ENCODE measurements at regions not wholly inside any gene's neighbourhood (a gene's known extent, or its start where the extent isn't known, plus 50 kb on each side); places are given as distances from the start of the nearest gene placed in this dataset.

- TF ChIP-seq EZH2phosphoT487 (IDR thresholded peaks at IDR 0.05; ENCODE audit: insufficient read depth, low read depth) (no peak), EZH2 (IDR thresholded peaks at IDR 0.05; ENCODE audit: insufficient read depth, poor library complexity, severe bottlenecking) (no peak)
Measured at GRCh38 chr14:21771671-21772070, 98.1 kb upstream of the OR4E1 start.

Measured in GM23248 (cell line).